ENCODE measurements at regions not wholly inside any gene's neighbourhood (a gene's known extent, or its start where the extent isn't known, plus 50 kb on each side); places are given as distances from the start of the nearest gene placed in this dataset.
A peak's percentile ranks its signal among the peaks of the same experiment; 100 is the strongest.

DNA sequence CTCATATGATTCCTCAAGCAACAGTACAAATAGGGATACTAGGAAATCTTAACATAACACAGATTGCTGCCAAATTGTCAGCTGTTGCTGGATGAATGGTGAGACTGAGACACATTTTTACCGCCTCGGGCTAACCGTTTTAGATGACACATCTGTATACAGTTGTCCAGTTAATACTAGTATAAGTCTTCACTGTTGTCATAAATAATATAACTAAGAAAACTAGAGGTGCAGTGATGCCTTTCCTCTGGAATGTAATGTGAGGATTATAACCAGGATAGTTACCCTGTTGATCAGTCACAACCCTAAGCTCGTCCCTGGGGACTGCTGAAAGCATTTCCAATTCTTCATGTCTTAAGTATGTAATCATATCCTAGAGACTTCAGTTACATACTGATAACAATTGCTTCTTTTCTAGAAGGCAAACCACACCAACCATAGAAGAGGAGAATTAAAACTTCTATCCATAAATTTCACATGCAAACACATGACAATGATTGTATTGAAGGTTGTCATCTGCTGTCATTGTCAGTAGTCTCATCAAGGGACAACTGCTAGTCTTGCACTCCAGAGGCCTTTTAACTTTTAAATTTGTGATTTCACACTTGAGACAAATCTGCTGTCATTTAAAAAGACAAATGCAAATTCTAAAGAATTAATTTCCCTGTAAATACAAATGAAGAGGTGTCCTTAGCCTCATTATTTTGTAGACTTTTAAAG lies 100.4 kb upstream of the SEMA3D start:
- no peak for DNase-seq

DNA sequence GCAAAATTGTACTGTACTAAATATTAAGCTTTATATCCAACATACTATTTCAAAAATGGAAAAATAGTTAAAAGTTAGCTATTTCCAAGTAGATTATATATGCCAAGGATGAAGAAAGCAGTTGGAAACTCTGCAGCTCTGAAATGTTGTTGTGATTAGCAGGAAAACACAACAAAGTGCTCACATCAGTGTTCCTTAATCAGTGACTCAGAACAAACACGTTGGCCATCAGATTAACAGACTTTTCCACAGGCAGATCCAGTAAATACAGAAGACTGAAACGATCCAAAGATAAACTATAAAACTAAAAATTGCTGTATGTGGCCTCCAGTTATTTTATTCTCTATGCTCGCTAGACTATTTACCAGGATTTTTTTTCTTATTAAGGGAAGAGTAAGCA lies 99.6 kb upstream of the SEMA3D start:
- no peak for DNase-seq

DNA sequence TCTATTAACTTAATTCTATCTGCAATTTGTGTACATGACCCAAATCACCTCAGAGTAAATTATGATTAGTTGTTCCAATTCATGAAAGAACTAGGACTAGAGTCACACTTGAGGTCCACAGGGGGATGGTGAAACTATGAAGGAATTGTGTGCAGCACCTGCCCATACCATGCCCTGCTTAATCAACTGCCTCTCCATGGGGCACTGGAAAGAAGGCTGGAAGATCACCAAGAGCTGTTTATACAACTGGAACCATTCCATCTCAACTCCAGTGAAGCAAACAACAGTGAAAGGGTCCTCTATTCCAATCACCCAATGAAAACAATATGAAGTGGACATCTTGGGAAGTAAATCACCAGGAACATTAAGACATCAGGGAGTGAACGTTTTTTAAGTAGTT lies 98.7 kb upstream of the SEMA3D start:
- DNase-seq, result peak; percentile 81

DNA sequence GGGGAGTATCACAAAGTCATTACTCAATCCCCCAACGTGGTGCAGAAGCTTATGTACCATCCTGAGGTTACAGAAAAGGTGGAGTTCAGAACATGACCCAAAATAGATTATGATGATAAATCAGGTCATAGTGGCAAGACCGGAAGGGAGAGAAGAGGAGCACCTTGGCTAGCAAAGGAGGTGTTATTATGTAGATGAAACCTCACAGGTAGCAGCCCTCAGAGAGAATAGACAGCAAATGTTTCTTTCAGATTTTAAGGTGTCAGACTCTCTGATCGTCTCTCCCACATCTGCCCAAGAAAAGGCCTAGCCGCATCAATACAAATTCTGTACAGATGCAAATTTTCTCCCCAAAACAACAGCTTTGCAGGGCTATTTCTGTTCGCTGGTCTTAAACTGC lies 88.3 kb upstream of the SEMA3D start:
- no peak for DNase-seq

DNA sequence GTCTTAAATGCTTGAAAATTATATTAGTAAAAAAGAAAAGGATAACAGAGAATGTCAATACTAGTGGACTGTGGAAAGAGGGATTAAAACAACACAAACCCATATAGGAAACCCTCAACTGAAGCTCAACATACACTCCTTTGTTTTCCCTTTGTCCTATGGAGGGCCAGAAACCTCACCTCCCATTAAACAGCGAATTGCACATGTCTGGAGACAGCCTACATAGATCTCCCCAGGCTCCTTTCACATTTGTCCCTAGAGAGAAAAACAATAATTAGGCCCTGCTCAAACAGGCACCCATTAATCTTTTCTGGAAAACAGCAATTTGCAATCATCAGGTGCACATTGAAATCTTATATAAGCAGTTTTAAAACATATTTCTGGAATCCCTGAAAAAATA lies 87.6 kb upstream of the SEMA3D start:
- DNase-seq, result peak; percentile 67

DNA sequence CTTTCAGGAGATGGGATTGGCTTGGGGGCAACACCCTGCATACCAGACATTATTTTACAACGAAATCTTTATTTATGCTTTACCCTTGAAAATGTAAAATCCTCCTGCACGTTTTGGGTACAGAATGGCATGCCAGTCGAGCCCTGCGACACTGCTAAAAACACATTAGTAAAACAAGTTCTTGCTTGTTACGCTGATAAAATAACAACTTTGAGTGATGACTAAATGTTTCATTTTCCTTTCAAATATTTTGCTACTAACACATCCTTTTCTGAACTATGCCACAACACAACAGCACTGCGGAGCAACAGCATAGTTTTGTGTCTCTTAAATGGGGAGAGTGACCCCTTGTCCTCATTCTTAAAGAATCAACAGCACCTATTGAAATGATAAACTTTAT lies 76.0 kb upstream of the SEMA3D start:
- DNase-seq, result no peak

DNA sequence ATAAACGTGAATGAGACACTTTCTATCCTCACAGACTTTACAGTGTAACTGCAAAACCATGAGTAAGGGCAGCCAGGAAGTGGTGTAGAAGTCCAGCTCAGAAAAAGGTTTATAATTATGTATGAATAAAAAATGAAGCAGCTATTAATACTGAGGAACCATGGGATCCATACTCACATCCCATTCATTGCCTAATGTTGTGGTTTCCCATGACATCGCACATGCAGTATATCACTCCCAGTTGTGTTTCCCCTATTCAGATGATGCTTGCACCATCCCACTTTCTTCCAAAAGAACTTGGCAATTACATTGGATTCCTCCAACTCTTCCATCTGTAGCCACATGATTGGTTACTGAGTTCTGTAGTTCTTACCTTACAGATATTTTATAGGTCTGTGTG lies 74.5 kb upstream of the SEMA3D start:
- DNase-seq, result no peak

DNA sequence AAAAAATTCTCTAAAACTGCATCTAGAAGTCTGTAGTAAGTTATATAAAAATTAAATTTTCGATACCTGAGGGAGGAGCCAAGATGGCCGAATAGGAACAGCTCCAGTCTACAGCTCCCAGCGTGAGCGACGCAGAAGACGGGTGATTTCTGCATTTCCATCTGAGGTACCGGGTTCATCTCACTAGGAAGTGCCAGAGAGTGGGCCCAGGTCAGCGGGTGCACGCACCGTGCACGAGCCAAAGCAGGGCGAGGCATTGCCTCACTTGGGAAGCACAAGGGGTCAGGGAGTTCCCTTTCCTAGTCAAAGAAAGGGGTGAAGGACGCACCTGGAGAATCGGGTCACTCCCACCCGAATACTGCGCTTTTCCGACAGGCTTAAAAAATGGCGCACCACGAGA lies 62.9 kb upstream of the SEMA3D start:
- DNase-seq, result peak; percentile 69

DNA sequence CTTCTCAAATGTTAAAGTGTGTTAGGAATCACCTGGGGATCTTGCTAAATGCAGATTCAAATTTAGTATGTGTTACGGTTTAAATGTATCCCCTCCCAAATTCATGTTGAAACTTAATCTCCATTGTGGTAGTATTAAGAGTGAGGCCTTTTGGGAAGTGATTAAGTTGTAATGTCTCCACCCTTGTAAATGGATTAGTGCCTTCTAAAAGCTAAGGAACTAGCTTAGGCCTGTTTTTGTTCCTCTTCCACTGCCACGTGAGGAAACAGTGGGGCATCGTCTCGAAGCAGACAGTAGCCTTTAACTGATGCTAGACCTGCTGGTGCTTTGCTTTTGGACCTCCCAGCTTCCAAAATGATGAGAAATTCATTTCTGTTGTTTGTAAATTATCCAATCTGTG lies 52.3 kb upstream of the SEMA3D start:
- no peak for DNase-seq

DNA sequence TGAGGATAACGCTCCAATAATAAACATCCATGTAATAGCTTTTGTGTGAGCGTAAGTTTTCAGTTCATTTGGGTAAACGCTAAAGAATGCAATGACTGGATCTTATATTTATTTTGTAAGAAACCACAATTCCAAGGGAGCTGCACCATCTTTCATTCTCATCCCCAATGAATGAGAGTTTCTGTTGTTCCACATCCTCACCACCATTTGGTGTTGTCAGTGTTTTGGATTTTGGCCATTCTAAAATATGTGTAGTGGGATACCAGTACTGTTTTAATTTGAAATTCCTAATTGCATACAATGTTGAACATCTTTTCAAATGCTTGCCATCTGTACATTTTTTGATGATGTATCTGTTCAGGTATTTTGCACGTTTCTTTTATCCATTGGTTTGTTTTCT lies 50.9 kb upstream of the SEMA3D start:
- DNase-seq, result no peak
